ENCODE measurements at regions not wholly inside any gene's neighbourhood (a gene's known extent, or its start where the extent isn't known, plus 50 kb on each side); places are given as distances from the start of the nearest gene placed in this dataset.
"Not testable (repeated sequence)": the region's sequence is repeated elsewhere in the genome, so short reads cannot be mapped to it uniquely, and the experiment has no call there.

DNA sequence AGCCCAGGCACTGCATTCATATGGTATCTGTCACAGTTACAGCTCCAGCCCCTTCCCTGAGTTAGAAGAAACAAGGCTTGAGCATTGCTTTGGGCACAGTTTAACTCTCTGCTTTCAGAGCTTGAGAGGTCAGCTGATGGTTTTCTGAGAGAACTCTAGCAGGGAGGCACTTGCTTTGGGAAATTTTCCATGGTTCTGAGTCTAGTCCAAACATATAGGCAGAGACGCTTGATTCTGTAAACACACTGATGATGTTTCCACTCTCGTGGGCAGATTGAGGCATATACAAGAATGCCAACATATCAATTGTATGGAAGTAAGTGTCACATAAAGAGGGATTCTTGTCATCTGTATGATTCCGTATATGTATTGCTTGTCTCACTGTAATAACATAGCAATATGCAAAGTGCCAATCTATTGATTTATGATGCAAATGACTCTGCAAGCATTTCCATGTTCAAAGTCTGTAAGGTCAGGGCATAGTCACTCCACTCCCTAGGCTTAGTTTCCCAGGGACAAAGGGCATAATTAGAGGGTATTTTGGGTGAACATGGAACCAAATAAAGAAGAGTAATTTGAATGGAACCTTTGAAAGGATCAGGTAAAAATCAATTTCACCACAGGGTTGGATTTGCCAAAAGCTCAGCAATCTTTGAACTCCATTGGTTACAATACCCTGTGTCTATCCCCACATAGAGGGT, 239.0 kb downstream of the INHBA start:
- no peak for DNase-seq

DNA sequence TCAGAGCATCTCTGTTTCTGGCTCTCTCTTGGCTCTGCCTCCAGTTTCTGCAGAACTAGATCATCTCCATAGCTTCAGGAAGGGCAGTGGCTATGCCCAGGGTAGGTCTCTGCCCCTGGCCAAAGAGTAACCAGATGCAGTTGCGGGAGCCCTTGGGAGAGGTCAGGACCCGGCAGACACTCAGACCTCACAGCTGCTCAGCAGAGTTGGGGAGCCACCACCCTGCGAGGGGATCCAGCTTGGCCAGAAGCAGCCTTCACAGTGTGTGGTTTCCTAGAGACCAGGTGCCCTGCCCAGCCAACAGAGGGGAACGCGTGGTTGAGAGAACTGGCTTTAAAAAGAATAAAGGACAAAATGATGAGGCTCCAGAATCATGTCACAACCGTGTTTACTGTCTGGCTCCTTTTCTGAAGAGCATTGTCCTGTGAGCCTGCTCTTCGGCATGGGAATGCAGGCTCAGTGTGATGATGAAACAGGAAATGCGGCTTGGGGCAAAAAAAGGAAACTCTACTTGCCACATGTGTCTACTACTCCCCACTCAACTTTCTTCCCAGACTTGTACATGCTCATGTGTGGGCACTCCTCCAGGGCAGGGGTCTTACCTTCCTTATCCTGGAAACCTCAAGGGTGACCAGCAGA, 243.1 kb downstream of the INHBA start:
- DNase-seq = no peak

DNA sequence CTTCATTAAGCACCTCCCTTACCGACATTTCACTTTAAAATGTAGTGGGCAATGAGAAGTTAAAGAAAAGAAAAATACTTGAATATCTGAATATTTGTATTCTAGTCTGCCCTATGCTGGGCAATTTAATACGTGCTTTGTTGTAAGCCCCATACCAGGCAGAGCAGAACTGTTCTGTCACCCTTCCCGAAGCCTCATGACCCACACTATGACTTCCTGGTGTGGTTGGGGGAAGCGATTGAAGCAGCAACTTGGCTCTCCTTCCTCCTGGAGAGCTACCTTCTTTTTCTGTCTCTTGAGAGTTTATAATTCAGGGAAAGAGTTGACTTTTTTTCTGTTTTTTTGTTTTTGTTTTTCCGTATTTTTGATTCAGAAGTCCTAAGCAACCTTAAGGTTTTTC, 243.7 kb downstream of the INHBA start:
- DNase-seq = no peak

DNA sequence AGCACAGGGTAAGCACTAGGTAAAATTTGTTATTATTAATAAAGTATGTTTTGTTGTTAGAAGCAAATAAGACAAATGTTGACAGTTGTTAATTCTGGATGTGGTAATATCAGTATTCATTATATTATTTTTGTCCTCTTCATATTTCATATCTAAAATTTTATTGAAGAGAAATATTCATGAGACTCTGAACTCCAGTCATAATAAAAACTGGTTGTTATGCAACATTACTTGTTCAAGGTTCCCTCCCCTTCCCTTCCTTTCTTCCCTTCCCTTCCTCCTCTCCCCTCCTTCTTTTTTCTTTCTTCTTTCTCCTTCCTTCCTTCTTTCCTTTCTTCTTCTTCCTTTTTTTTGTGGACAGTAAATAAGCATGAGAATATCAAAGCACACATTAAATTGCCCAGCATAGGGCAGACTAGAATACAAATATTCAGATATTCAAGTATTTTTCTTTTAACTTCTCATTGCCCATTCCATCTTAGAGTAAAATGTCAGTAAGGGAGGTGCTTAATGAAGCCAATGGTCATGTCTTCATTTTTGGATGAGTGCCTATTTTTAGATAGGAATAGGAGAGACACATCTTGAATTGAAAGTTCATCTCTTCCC, 245.0 kb downstream of the INHBA start:
- no peak for DNase-seq

DNA sequence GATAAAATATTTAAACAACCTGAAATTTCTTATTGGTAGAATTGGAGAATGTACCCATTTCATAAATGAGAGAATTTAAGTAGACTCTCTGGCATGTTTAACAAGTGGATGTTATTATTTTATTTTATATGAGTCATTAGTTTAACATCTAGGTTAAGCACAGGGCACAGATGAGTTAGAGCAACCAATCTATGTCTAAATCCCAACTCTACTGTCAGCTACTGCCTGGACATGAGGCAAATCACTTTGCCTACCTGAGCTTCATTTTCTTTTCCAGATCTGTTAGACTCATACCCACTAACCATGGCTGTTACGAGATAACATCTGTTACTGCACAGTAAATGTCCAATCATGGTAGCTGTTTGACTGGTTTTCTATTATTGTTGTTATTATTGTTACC, 251.1 kb downstream of the INHBA start:
- DNase-seq = no peak

DNA sequence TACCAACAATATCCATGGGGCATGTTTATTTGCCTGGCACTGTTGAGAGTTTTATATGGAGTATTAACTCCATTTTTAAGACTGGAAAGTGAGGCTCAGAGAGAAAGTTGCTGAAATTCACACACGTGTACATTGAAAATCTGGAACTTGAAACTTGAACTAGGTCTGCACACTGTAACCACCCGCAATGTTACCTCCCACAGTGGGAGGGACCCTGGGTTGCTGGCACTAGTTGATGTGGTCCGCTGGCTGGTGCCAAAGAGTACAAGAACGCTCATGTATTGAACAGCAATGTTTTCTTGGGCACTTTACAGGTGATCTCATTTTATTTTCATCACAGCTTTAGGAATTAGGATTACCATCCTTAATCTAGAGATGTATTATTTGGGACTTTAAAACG, 253.2 kb downstream of the INHBA start:
- DNase-seq = no peak

DNA sequence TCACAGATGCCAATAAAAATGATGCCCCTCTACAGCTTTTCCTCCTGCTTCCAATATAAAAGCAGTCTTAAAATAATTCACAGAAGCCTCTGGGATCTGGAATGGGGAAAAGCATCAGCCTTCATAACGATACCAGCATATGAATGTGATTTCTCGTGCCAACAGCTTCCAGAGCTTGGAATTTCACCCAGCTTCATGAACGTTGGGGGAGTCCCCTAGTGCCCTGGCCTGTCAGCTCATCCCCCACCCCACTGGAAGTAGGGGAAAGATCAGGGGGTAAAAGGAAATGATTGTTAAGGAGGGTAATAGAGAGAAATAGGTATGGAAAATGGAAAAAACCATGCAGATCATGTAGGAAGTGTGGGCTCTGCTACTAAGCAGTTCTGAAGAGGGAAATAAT, 253.6 kb downstream of the INHBA start:
- no peak for DNase-seq

DNA sequence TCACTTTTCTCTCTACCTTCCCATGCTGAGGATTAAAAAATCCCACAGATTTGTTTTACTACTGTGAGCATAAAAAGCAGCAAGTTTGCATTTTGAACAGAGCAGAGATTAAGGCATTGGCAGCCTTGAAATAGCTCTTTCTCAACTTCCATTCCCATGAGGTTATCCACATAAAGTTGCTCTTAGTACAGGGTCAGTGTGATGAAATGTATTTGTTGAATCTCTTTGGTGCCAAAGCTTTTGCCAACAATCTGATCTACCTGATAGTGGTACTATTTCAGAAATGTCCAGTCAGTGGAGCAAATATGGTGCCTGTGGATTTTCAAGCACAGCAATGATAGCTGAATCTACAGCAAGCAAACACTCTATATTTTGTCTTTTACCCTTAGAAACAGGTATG, 254.8 kb downstream of the INHBA start:
- no peak for DNase-seq

DNA sequence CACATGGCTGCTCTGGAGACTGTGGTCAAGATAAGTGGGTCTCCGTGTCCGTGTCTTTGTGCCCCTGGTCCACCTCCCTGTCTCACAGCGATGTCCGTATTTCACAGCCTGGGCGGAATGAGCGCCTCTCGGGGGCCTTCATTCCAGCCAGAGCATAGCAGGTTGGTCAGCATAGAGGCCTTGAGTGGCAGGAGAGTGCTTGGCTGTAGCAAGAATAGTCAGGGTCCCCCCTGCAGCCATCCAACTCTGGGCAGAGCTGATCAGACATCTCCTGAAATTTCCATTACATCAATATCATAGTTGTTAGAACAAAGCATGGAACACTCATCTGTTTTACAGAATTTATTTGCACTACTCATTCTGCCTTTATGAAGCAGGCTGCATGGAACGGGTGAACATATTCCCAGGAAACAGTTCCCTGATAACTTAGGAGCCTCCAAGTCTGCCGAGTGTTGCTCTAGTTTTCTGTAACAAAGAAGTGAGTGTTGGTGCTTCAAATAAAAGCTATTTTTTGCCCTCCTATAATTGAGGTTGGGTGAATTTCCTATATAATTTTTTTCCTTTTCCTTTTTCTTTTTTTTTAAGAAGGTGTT, 255.3 kb downstream of the INHBA start:
- DNase-seq = no peak

DNA sequence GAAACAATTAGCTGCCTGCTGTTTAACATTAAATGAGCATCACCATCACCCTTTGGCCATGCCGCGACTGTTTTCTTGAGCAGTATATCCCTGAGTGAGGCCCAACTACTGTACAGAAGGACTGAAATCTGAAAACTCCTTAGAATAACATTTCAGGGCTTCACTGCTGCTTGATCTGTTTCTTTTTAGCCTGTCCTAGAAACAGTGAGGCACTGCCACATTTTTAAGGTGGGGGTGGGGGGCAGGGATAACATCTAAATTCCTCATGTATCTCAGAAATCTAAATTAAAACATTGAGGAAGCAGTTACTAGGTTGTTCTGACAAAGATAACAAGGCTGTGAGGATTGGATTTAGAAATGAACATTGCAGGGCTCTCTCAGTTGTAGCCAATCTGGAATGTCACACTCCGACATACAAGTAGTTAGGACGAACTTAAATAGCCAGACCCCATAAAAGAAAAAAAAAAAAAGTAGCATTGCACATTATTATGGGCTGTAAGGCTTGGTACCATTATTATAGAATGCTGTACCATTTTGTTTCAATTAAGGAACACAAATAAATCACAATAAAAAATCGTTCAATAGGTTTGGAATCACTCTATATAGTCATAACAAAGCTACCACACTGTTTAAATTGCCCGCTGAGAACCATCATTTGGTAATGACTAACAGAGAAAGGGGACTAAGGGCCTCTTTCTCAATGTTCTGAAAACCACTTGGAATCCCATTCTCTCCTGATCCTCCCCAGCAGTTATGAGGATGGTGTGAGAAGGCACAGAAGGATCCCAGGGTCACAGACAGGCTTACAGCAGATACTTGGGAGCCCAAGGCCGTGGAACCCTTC, 256.1 kb downstream of the INHBA start:
- no peak for DNase-seq

DNA sequence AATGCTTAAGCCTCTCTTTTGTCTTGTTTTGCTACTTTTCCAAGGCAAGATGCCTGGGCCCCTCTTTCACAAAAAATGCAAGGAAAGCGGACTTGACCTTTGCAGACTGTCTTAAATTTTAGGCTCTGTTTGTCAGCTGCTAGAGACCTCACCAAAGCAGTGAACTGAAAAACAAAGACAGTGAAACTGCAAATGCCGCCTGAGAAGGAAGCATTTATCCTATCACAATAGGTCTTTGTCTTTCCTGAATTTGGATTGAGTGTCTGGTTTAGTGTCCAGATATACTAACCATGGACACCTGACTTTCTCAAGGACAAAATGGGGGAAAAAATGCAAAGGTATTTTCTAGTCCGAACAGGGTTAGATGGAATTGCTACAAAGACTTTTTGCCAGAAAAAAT, 256.9 kb downstream of the INHBA start:
- no peak for DNase-seq

DNA sequence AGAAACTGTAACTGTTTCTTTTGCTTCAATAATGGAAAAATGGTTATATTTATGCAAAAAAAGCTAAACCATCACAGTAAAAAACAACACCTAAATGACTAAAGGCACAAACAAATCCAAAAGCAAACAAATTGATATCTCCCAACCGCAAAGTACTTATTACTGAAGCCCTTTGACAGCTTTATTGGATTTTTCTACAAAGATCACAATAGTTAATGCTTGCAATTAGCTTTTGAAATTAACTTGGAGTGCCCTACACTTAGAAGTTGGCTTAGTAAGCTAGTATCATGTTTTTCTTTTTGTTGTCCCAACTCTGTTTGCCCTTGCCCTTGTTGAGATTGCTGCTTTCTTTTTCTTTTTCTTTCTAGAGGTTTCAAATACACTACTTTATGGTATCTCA, 257.5 kb downstream of the INHBA start:
- DNase-seq = no peak

DNA sequence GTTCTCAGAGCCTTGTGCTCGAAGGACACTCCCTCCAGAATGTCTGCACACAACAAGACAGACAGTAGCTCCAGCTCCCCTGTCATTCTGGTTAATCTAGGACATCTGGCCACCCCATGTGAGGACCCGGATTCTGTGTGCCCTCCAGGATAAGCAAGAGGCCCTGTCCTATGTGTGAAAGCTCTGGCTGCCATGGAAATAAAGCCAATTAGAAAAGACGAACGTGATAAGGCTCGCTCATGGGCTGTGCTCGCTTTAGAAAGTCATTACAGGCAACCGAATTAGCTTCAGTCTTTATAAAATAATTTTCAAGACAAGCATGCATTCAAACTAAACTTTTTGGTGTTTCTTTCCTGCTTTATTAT, 263.4 kb downstream of the INHBA start:
- no peak for DNase-seq

DNA sequence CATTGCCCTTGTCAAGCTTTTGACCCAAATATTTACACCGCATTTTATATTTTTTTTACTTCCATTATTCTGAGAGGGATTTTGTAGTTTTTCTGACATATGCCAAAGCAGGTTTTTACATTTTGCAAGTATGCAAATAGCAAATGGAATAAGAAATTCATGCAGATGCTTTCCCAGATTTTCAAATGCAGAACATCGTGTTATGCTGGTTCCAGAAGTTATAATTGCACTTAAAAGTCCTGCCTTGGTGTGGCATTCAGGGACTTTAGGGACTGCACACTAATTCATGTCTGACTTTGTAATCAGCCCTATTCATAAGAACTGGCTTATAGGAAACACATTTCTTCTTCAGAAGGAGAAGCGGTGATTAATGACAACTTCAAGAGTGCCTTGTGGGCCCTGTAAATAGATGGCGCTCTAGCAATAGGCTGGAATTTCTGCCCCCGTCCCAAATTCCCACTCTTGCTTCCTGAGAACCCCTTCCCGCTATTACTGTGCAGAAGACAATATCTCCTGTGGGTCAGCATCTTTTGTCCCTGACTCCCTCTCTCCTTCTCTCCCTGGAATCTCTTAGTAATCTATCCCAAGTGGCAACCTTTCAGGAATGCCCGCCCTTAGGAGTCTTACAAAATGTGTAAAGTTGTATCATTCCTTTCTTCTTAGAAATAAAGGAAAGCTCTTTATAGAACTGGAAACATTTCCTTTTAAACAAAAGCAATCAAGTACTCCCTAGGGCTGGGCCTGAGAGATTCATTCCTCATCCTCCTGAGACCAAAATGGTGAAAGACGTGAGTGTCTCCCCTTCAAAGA, 264.0 kb downstream of the INHBA start:
- no peak for DNase-seq

DNA sequence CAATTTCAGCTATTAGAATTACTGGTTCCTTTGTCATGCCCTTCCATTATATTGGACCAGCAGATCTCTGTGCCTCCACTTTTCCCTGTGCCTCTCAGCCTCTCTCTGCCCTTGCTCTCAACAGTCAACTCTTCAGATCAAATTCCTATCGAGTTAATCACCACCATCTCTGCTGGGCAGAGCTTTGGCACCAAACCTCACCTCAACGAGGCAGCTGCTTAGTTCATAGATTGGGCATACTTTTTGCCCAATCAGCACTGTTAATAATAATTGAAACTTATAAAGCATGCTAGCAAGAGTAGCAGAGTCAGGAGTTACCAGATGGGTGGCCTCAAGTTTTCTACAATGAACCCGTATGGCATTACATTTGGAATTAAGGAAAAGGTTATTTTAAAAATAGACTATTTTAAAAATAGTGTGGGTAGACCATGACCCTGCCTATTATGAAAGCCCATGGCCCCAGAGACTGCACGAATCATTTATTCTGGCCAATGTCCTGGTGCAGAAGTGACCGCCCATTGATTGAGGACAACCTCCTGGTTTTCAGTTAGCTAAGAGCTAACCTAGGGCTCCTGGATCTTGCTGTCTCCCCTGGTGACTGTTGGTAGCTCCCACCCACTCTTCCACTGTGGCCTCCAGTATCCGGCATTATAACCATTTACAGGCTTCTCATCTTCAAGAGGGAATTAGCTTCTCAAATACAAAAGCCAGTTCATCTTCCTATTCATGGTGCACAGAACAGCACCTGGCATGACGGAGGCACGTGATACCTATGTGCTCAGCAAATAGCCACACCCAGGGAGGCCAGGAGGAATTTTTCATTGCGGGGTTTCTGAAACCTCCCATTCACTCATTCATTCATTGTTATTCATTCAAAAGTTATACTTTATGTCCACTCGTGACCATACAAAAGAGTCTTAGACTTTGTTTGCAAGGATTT, 265.4 kb downstream of the INHBA start:
- DNase-seq = no peak

DNA sequence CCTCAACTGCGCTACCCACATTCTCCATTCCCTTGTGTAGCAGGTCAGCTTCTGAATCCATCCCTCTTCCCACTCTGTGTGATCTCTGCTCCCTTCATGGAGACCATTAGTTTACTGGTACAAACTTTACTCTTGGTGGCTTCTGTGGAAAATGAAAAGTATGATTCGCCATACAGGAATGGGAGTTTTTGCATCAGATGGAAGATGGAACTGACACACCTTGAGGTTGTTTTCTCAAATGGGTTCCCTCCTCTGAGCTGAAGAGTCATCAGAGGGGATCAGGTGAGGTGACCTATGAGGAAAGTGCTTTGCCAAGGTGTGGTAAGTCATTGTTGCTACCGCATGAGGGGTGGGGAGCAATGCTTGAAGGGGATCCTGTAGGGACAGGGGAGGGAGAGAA, 266.8 kb downstream of the INHBA start:
- DNase-seq = no peak

DNA sequence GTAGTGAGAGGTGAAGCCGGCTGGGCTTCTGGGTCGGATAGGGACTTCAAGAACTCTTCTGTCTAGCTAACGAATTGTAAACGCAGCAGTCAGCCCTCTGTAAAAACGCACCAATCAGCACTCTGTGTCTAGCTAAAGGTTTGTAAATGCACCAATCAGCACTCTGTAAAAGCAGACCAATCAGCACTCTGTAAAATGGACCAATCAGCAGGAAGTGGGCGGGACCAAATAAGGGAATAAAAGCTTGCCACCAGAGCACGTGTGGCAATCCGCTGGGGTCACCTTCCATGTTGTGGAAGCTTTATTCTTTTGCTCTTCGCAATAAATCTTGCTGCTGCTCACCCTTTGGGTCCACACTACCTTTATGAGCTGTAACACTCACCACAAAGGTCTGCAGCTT, 267.9 kb downstream of the INHBA start:
- not testable (repeated sequence) for DNase-seq

DNA sequence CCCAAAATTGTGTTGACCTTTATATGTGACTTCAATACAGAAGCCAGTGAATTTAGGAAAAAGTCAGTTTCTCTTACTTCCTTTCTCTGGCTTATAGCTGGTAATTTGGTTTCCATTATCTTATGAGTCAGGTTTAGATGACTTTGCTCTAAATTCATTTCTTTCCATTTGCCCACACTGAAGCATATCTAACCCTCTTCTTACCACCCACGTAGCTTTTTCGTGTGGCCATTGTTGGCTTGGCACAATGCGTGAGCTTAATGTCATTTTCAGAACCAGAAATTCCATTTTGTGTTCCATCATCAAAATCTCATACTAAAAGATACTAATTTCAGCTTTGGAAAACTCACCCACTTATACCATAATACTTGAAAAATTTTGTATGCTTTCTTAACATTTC, 271.2 kb downstream of the INHBA start:
- DNase-seq = no peak

DNA sequence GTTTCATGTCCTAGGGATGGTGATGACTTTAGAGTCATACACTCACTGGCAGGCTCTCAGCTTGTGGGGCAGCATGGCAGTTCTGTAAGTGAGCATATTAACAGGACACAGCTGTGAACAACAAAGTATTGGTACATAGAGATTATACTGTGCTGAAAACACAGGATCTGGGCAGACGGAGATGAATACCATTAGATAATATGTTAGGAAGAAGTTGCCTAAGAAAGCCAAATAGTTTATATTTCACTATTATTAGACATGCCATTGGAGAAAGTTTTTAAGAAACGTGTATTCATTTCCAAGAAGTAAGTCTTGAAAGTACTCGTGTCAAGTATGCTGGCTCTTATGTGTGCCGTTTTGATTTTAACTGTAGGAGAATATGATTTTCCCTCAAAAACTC, 274.5 kb downstream of the INHBA start:
- no peak for DNase-seq

DNA sequence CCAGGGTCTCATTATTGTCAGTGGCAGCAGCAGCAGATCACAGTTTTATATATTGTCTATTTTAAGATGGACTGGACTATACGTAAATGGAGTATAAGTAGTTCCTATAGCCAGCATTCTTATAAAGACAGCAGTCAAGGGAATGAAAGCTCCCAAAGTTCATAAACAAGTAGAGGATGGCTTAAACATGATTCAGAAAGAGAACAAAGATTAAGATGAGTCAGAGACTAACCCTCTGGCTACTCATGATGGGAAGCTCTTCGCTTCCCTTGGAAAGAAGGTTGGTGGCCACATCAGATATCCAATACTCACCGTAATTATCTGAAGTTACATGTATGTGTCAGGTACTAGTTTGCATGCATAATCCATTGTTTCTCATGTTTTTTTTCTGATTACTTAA, 277.0 kb downstream of the INHBA start:
- no peak for DNase-seq

DNA sequence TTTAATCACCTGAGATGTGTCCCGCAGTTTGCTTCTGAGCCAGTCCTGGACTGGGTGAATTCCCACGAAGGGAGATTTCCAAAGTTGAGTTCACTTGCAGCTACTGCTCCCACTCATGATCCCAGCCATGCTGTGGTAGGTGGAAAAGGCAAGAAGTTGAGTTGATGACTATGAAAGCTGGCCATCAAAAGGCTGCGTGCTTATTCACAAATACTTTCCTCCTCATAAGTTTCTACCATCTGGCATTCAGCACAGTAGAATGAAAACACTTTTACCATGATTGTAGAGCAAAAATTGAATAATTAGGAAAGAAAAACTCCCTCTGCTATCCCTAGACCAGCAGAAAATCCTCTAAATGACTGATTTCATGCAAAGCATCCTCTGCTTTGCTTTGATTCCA, 281.8 kb downstream of the INHBA start:
- no peak for DNase-seq

All from NCI-H446 (cell line).